Right atrium auricular region (tissue), 2 donors: ENCODE measurements at regions not wholly inside any gene's neighbourhood (a gene's known extent, or its start where the extent isn't known, plus 50 kb on each side); places are given as distances from the start of the nearest gene placed in this dataset.

ENCODE experiments used
- DNase-seq: peaks from one replicate; pipeline ENCODE4 v3.0.0-alpha.2; 2019; ENCODE audit warnings: low spot score
- H3K27ac ChIP-seq, 2 donors: fragments of 200-600 bp; sonication (generic); 1 replicate in 1 of 2; 2 replicates in 1 of 2; pipeline ENCODE4 v1.5.1; 2016 to 2019
- H3K27me3 ChIP-seq, 2 donors: fragments of 200-600 bp; sonication (generic); one replicate each; pipeline versions ENCODE4 v1.5.1 to v1.6.0; 2017 to 2019
- H3K36me3 ChIP-seq: fragments of 200-600 bp; sonication (generic); one replicate; pipeline ENCODE4 v1.5.1; 2016
- H3K4me1 ChIP-seq, 2 donors: fragments of 200-600 bp; sonication (generic); one replicate each; pipeline versions ENCODE4 v1.5.1 to v1.6.0; 2017 to 2019
- H3K4me3 ChIP-seq, 2 donors: fragments of 200-600 bp; sonication (generic); 1 replicate in 1 of 2; 2 replicates in 1 of 2; pipeline ENCODE4 v1.5.1; 2017 to 2019; ENCODE audit warnings: mild to moderate bottlenecking in 1 of 2, moderate library complexity in 1 of 2
- H3K9me3 ChIP-seq, 2 donors: fragments of 200-600 bp; sonication (generic); one replicate each; pipeline ENCODE4 v1.5.1; 2019
- TF ChIP-seq, protein P1 (sequence below), 2 donors: fragments of 200-600 bp; sonication (generic); IDR thresholded peaks; one replicate each; pipeline ENCODE4 v1.5.1; 2019; ENCODE audit warnings: antibody characterized with exemption in 2 of 2

DNA sequence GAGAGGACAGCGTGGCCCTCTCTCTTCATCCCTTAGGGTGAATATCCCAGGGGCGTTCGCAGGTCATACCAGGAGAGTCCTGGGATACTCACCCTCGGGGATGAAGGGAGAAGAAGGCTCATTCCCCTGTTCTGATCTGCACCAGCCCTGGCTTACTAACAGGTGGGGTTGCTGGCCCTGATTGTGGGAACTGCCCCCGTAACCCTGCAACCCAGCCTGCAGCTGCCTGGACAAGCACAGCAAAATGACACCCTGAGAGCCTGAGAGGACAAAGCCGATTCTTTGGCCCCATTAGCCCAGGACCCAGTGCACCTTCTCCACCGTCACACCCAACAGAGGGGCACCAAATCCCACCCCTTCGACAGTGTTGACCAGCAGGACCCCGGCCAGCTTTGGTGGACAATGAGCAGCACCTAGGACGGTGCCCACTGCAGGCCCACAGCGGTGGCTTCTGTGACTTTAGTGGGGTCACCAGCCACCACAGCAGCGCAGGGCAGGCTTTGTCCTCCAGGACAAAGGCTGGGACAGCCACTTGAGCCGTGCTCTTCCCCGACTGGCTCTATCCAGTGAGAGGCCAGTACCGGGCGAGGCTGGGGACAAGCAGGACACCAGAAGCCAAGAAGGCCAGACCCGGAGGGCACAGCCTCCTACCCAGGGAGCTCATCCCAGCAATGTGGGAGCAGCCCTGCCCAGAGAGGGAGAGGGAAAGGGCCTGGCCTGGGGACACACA is 98.5 kb upstream of the RTL6 start:
- TF ChIP-seq, protein P1, sequence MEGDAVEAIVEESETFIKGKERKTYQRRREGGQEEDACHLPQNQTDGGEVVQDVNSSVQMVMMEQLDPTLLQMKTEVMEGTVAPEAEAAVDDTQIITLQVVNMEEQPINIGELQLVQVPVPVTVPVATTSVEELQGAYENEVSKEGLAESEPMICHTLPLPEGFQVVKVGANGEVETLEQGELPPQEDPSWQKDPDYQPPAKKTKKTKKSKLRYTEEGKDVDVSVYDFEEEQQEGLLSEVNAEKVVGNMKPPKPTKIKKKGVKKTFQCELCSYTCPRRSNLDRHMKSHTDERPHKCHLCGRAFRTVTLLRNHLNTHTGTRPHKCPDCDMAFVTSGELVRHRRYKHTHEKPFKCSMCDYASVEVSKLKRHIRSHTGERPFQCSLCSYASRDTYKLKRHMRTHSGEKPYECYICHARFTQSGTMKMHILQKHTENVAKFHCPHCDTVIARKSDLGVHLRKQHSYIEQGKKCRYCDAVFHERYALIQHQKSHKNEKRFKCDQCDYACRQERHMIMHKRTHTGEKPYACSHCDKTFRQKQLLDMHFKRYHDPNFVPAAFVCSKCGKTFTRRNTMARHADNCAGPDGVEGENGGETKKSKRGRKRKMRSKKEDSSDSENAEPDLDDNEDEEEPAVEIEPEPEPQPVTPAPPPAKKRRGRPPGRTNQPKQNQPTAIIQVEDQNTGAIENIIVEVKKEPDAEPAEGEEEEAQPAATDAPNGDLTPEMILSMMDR (IDR thresholded peaks at IDR 0.05) = no peak
- H3K27me3 ChIP-seq = no peaks in the 10 kb centered on the region
- no peak overlapping the region for H3K4me3 ChIP-seq
- no peaks in the 10 kb centered on the region for H3K9me3 ChIP-seq
- H3K36me3 ChIP-seq = no peaks in the 10 kb centered on the region
- no peak for DNase-seq
- no peak overlapping the region for H3K27ac ChIP-seq
- no peaks in the 10 kb centered on the region for H3K4me1 ChIP-seq

DNA sequence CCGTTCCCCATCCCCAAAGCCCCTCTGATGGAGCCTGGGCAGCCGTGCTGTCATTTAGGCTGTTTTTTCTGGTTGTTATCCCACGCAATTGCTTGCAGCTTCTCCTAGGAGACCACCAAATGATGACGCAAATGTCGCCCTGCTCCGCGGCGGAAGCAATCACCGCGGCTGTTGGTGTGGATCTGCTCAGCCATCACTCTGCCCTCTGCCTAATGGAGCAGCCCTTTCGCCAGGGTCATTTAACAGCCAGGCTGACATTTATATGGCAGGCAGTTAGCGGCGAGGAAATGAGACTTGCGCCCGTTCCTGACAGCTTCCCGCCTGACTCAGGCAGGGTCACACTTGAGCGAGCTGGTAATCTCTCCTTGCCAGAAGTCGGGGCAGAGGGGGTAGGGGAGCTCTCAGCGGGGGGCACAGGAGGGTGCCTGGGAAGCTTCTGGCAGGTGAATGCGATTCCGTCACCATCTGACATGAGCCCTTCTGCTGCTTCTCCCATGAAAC is 97.9 kb upstream of the RTL6 start:
- no peak overlapping the region for H3K27ac ChIP-seq
- no peaks in the 10 kb centered on the region for H3K36me3 ChIP-seq
- no peak for DNase-seq
- H3K4me1 ChIP-seq = no peaks in the 10 kb centered on the region
- H3K9me3 ChIP-seq = no peaks in the 10 kb centered on the region
- no peak overlapping the region for H3K4me3 ChIP-seq
- TF ChIP-seq, protein P1 (IDR thresholded peaks at IDR 0.05) = no peak
- H3K27me3 ChIP-seq = no peaks in the 10 kb centered on the region

DNA sequence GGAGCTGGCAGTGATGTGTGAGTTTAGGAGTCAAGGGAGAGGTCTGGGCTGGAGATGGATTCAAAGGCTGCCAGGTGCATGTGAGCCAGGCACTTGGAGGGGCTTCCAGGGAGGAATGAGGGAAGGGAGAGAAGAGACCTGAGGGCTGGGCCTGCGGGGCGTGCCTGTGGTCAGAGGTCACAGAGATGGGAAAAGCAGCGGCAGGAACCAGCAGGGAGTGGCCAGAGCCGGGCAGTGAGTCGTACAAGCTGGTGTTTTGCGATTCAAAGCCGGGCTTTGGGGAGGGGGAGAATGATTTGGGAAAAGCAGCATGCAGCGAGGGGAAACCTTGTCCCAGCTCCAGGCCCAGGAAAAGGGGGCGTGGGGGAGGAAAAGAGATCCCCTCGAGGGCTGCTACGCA is 96.9 kb upstream of the RTL6 start:
- no peaks in the 10 kb centered on the region for H3K4me1 ChIP-seq
- H3K4me3 ChIP-seq = no peak overlapping the region
- H3K36me3 ChIP-seq = no peaks in the 10 kb centered on the region
- no peak overlapping the region for H3K27ac ChIP-seq
- TF ChIP-seq, protein P1 (IDR thresholded peaks at IDR 0.05) = no peak
- no peaks in the 10 kb centered on the region for H3K27me3 ChIP-seq
- no peak for DNase-seq
- H3K9me3 ChIP-seq = no peaks in the 10 kb centered on the region

DNA sequence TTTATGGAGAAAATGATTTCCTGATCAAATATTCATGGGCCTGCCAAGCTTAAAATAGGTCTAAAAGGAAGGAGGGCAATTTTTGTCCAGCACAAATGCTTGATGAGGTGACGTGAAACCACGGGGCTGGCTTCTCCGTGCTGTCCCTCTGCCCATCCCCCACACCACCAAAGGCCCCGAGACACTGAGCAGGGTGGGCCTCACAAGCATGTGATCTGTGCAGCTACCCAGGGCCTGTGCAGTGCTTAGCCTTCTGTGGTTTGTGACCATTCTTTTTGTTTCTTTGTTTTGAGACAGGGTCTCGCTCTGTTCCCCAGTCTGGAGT is 94.8 kb upstream of the RTL6 start:
- TF ChIP-seq, protein P1 (IDR thresholded peaks at IDR 0.05) = no peak
- Histone ChIP-seq H3K36me3 (no peaks in the 10 kb centered on the region), H3K9me3 (no peaks in the 10 kb centered on the region), H3K27me3 (no peaks in the 10 kb centered on the region), H3K4me1 (no peaks in the 10 kb centered on the region), H3K27ac (no peak overlapping the region), H3K4me3 (no peak overlapping the region)
- DNase-seq = no peak

DNA sequence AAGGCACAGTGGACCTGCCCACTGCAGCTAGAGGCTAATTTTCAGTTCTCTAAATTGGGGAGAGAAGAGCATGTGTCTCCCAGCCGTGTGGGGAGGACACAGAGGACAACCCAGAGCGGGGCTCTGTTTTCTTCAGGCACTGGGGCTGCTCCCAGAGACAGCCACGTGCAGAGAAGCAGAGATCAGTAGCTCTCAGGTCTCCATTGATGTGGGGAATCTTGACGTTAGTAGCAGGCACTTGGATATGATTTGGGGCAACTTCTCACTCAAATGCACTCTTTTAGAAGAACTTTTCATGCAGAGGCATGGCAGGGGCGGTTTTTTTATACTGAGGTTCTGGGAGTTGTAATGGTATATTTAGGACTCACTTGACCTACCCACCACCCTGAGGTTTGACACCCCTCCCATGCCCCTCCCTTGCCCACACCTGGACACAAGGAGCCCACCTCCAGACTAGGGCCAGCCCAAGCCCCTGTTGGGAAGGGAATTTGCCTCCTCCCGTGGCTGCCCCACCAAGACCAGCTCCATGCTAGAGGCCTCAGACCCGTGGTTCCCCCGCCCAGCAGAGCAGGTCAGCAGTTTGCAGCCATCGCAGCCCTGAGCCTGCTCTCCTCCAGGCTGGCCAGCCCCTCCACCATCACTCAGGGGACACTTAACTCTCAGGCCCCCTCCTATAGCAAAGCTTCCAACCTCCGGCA is 94.2 kb upstream of the RTL6 start:
- Histone ChIP-seq H3K36me3 (no peaks in the 10 kb centered on the region), H3K27me3 (no peaks in the 10 kb centered on the region), H3K9me3 (no peaks in the 10 kb centered on the region), H3K27ac (no peak overlapping the region), H3K4me1 (no peaks in the 10 kb centered on the region), H3K4me3 (no peak overlapping the region)
- no peak for DNase-seq
- TF ChIP-seq, protein P1 (IDR thresholded peaks at IDR 0.05) = no peak
